ENCODE measurements at regions not wholly inside any gene's neighbourhood (a gene's known extent, or its start where the extent isn't known, plus 50 kb on each side); places are given as distances from the start of the nearest gene placed in this dataset.

DNA sequence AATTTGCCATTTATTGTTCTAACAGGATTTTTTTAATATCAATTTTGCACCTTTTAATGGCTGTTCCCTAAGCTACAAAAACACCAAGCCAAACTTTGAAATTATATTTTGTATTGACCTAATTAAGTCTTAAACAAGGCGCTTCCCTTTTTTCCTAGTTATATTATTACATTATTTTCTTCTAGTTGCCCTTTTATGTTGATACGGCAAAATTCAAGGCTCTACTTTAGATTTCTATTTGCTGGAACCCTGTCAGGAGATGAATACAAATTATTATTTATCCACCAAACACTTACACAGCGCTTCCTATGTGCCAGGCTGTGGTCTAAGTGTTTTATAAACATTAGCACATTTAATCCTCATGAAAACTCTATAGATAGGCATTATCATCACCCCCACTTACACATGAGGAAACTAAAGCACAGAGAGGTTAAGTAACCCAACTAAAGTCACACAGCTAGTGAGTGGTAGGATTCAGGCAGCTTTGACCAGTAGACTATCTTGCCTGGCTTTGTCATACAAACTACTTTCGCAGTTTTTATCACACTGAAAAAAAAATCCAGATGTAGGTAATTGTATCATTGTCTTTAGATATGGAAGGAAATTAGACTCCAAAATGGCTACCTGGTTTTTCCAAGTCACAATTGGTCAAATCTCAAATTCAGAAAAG lies 456.5 kb downstream of the STK39 start:
- TF ChIP-seq, protein P1, sequence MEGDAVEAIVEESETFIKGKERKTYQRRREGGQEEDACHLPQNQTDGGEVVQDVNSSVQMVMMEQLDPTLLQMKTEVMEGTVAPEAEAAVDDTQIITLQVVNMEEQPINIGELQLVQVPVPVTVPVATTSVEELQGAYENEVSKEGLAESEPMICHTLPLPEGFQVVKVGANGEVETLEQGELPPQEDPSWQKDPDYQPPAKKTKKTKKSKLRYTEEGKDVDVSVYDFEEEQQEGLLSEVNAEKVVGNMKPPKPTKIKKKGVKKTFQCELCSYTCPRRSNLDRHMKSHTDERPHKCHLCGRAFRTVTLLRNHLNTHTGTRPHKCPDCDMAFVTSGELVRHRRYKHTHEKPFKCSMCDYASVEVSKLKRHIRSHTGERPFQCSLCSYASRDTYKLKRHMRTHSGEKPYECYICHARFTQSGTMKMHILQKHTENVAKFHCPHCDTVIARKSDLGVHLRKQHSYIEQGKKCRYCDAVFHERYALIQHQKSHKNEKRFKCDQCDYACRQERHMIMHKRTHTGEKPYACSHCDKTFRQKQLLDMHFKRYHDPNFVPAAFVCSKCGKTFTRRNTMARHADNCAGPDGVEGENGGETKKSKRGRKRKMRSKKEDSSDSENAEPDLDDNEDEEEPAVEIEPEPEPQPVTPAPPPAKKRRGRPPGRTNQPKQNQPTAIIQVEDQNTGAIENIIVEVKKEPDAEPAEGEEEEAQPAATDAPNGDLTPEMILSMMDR (IDR thresholded peaks at IDR 0.05; ENCODE audit: low read length, missing control alignments) = no peak
- no peak for DNase-seq (ENCODE audit: low read depth)
- no peak overlapping the region for H3K4me3 ChIP-seq (replicated peaks; ENCODE audit: low read depth, low read length)

DNA sequence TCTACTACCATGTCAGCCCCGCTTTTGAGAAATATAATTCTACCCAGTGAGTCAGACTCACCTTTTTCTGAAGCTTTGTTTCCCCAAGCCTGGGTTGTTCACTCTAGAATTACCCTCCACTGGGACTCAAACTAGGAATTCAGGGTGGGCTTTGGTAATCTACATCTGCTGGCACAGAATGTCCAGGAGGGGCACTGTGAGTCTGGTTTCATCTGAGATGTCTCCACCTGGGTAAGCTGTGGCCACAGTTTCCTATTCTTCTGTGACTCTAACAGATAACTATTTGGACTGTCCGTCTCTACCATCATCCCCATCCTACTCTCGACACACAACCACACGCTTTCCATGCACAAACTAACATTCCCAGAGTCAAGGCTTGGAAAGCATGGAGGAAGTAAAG lies 457.2 kb downstream of the STK39 start:
- no peak overlapping the region for H3K4me3 ChIP-seq (replicated peaks; ENCODE audit: low read depth, low read length)
- no peak for DNase-seq (ENCODE audit: low read depth)
- TF ChIP-seq, protein P1 (IDR thresholded peaks at IDR 0.05; ENCODE audit: low read length, missing control alignments) = no peak

DNA sequence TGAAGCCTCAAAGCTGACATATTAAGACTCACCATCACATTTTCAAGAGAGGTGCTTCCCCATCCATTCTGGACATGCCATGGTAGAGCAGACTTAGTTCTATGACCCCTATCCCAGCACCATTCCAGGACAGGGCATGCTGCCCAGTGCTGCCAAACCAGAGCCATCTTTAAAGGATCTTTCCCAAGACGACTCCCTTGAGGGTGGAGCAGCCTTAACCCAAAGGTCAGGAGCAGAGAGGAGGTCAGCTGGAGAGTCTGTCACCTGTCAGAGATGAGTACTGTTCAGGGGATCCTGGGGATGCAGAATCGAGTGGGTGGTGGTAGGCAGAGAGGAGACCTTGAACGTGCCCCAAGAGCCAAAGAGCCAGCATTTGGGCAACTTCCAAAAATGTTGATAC lies 459.8 kb downstream of the STK39 start:
- TF ChIP-seq, protein P1 (IDR thresholded peaks at IDR 0.05; ENCODE audit: low read length, missing control alignments) = no peak
- no peak for DNase-seq (ENCODE audit: low read depth)
- no peak overlapping the region for H3K4me3 ChIP-seq (replicated peaks; ENCODE audit: low read depth, low read length)

DNA sequence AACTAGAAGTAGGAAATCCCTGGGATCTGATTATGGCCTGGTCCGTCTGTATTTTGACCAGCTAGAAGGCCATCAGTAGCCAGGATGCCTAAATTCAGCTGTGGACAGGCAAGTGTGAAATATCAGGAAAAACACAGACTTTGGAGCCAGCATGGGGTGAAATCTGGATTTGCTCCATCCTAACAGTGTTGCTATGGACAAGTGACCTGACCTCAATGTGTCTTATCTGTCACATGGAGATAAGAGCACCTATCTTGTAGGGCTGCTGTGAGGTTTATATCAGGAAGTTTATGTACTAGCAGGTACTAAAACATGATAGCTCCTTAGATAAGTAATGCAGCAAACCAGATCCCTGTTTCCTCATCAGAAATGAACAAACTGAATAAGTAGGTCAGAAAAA lies 460.4 kb downstream of the STK39 start:
- TF ChIP-seq, protein P1 (IDR thresholded peaks at IDR 0.05; ENCODE audit: low read length, missing control alignments) = no peak
- no peak for DNase-seq (ENCODE audit: low read depth)
- H3K4me3 ChIP-seq (replicated peaks; ENCODE audit: low read depth, low read length) = no peak overlapping the region

DNA sequence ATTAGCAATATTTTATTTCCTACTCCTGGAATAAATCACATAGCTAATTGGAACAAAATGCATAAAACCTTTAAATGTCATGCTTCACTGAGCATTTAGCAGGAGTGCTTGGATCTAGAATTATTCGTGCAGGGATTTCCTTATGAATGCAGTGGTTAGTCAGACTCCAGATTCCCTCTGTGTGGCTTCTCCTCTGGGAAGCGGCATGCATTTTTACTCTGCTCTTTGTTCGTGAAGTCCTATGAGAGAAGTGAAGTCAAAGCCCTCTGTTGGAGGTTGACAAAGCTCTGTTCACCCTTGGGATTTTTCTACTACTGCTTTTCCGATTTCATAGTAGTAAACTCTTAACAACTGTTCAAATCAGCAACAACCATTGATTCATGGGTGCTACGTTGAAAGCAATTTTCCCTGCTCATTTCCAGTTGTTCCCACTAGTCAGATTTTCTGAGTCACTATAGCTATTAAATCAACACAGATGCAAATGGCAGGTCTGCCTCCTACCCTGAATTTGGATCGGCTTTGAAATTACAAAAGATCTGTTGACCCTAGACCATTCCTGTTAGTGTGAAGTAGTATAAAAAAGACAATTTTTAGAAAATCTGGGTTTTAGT lies 461.7 kb downstream of the STK39 start:
- TF ChIP-seq, protein P1 (IDR thresholded peaks at IDR 0.05; ENCODE audit: low read length, missing control alignments) = no peak
- no peak overlapping the region for H3K4me3 ChIP-seq (replicated peaks; ENCODE audit: low read depth, low read length)
- no peak for DNase-seq (ENCODE audit: low read depth)

DNA sequence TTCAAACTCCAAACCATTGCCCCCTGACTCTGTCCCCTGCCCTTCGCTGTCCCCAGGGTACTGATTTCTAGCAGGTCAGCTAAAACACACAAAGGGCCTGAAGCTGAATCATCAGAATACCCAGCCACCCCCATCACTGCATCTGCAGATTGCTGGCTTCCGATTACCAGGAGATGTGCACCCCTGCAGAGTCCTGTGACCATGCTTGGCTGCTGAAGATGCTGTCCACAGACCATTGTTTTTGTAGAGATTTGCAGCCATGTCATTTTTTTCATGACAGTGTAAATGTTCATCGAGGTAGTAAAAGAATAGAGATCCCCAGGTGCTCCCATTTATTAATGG lies 463.3 kb downstream of the STK39 start:
- H3K4me3 ChIP-seq (replicated peaks; ENCODE audit: low read depth, low read length) = no peak overlapping the region
- TF ChIP-seq, protein P1 (IDR thresholded peaks at IDR 0.05; ENCODE audit: low read length, missing control alignments) = no peak
- DNase-seq (ENCODE audit: low read depth) = no peak
